HEK293 (cell line): ENCODE measurements at regions not wholly inside any gene's neighbourhood (a gene's known extent, or its start where the extent isn't known, plus 50 kb on each side); places are given as distances from the start of the nearest gene placed in this dataset.

Experiments used
- CTCF ChIA-PET: fragments of 350-600 bp; formaldehyde crosslinking; extraction: SDS; loops from one replicate; lab custom pipeline; 2021; ENCODE audit warnings: antibody characterized with exemption; lab: Yijun Ruan, JAX
- POLR2A ChIA-PET: fragments of 300-600 bp; formaldehyde crosslinking; extraction: SDS; loops from one replicate; lab custom pipeline; 2020; ENCODE audit warnings: antibody characterized with exemption, inconsistent platforms; lab: Yijun Ruan, JAX
- H3K27ac ChIP-seq: fragments of 200-500 bp; sonication (Bioruptor generic); 2 replicates; pipeline ENCODE4 v1.5.1; 2014; ENCODE audit warnings: low read depth, low read length, control low read depth, inconsistent platforms; ENCODE audit errors: extremely low read depth
- H3K36me3 ChIP-seq, 2 experiments: fragments of 200-500 bp in 1 of 2; sonication (Bioruptor generic) in 1 of 2; 1 replicate in 1 of 2; 2 replicates in 1 of 2; pipeline ENCODE4 v1.5.1; 2014 to 2017; ENCODE audit warnings: inconsistent platforms in 2 of 2, low read length in 2 of 2; ENCODE audit not compliant: control insufficient read depth in 2 of 2, insufficient read depth in 1 of 2
- H3K4me1 ChIP-seq: fragments of 200-500 bp; sonication (Bioruptor generic); 2 replicates; pipeline ENCODE4 v1.5.1; 2014; ENCODE audit warnings: mild to moderate bottlenecking, low read length, inconsistent platforms; ENCODE audit not compliant: control insufficient read depth, insufficient read depth
- H3K4me3 ChIP-seq: 2 replicates; pipeline ENCODE4 v1.5.1; 2011; ENCODE audit warnings: low read depth, mild to moderate bottlenecking, control low read depth, low read length, moderate library complexity
- H3K9me3 ChIP-seq: fragments of 200-500 bp; sonication (Bioruptor generic); 2 replicates; pipeline ENCODE4 v1.5.1; 2014; ENCODE audit warnings: low read depth, low read length, inconsistent platforms; ENCODE audit not compliant: control insufficient read depth, insufficient read depth
- GLI2 ChIP-seq: fragments of 450-650 bp; formaldehyde crosslinking; IDR thresholded peaks from 2 replicates; pipeline ENCODE4; 2017; ENCODE audit warnings: missing biosample characterization, missing genetic modification characterization, low read depth, borderline replicate concordance
- SP3 ChIP-seq: fragments of 450-650 bp; formaldehyde crosslinking; IDR thresholded peaks from 2 replicates; pipeline ENCODE4 v1.5.1; 2016; ENCODE audit warnings: missing biosample characterization, missing genetic modification characterization
- ZFP69B ChIP-seq: fragments of 450-650 bp; formaldehyde crosslinking; IDR thresholded peaks from 2 replicates; pipeline ENCODE4 v1.5.1; 2016; ENCODE audit warnings: missing biosample characterization, missing genetic modification characterization
- ZNF121 ChIP-seq: fragments of 450-650 bp; formaldehyde crosslinking; IDR thresholded peaks from 2 replicates; pipeline ENCODE4 v1.5.1; 2016; ENCODE audit warnings: missing biosample characterization, missing genetic modification characterization
- ZNF184 ChIP-seq: fragments of 450-650 bp; IDR thresholded peaks from 2 replicates; pipeline ENCODE4 v1.5.1; 2018; ENCODE audit warnings: missing biosample characterization, mild to moderate bottlenecking, missing genetic modification characterization
- ZNF211 ChIP-seq: fragments of 450-650 bp; formaldehyde crosslinking; IDR thresholded peaks from 2 replicates; pipeline ENCODE4 v1.5.1; 2016; ENCODE audit warnings: low read depth, missing biosample characterization, missing genetic modification characterization
- ZNF23 ChIP-seq: fragments of 450-650 bp; formaldehyde crosslinking; IDR thresholded peaks from 2 replicates; pipeline ENCODE4 v1.5.1; 2016; ENCODE audit warnings: missing biosample characterization, missing genetic modification characterization, borderline replicate concordance
- ZNF560 ChIP-seq: fragments of 450-650 bp; formaldehyde crosslinking; IDR thresholded peaks from 2 replicates; pipeline ENCODE4 v1.5.1; 2017; ENCODE audit warnings: missing biosample characterization, missing genetic modification characterization, borderline replicate concordance
- ZNF561 ChIP-seq: fragments of 450-650 bp; IDR thresholded peaks from 2 replicates; pipeline ENCODE4 v1.5.1; 2018; ENCODE audit warnings: missing biosample characterization, missing genetic modification characterization, borderline replicate concordance
- ZNF585B ChIP-seq: fragments of 450-650 bp; formaldehyde crosslinking; IDR thresholded peaks from 2 replicates; pipeline ENCODE4 v1.5.1; 2016; ENCODE audit warnings: missing biosample characterization, missing genetic modification characterization
- ZNF596 ChIP-seq: fragments of 450-650 bp; IDR thresholded peaks from 2 replicates; pipeline ENCODE4 v1.5.0; 2018; ENCODE audit warnings: missing biosample characterization, mild to moderate bottlenecking, missing genetic modification characterization, moderate library complexity
- ZNF660 ChIP-seq: fragments of 450-650 bp; IDR thresholded peaks from 2 replicates; pipeline ENCODE4 v1.5.1; 2018; ENCODE audit warnings: missing biosample characterization, mild to moderate bottlenecking, missing genetic modification characterization
- ZNF791 ChIP-seq: fragments of 450-650 bp; formaldehyde crosslinking; IDR thresholded peaks from 2 replicates; pipeline ENCODE4 v1.5.1; 2016; ENCODE audit warnings: missing biosample characterization, missing genetic modification characterization
- TF ChIP-seq, protein P1 (sequence below): fragments of 450-650 bp; formaldehyde crosslinking; IDR thresholded peaks from 2 replicates; pipeline ENCODE4 v1.5.1; 2016; ENCODE audit warnings: missing biosample characterization, missing genetic modification characterization
- TF ChIP-seq, protein P2 (sequence below): fragments of 450-650 bp; formaldehyde crosslinking; optimal IDR thresholded peaks from 2 replicates; pipeline ENCODE3; 2016; ENCODE audit warnings: missing biosample characterization, mild to moderate bottlenecking, missing genetic modification characterization
- TF ChIP-seq, protein P3 (sequence below): fragments of 450-650 bp; formaldehyde crosslinking; IDR thresholded peaks from 2 replicates; pipeline ENCODE4 v1.5.1; 2016; ENCODE audit warnings: missing biosample characterization, missing genetic modification characterization
- TF ChIP-seq, protein P4 (sequence below): fragments of 450-650 bp; formaldehyde crosslinking; IDR thresholded peaks from 2 replicates; pipeline ENCODE4 v1.5.1; 2017; ENCODE audit warnings: missing biosample characterization, missing genetic modification characterization

DNA sequence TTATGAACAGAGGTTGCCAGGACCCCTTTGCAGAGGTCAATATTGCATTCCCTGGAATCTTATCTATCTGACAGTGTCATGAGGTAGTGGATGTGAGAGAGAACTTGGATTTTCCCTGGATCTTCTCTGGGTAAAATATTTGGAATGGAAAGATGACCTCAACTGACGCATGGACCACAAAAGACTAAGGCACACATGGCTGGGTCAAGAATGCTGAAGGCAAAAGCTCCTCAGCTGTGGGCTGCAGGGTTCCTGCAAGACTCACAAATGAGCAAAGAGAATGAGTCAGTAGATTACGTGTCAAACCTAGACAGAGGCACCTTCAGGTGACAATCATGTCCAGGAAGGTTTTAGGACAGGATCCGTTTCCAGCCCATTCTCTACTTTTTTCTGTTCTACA is 484.0 kb downstream of the C6orf118 start (continued):
- TF ChIP-seq, protein P1, sequence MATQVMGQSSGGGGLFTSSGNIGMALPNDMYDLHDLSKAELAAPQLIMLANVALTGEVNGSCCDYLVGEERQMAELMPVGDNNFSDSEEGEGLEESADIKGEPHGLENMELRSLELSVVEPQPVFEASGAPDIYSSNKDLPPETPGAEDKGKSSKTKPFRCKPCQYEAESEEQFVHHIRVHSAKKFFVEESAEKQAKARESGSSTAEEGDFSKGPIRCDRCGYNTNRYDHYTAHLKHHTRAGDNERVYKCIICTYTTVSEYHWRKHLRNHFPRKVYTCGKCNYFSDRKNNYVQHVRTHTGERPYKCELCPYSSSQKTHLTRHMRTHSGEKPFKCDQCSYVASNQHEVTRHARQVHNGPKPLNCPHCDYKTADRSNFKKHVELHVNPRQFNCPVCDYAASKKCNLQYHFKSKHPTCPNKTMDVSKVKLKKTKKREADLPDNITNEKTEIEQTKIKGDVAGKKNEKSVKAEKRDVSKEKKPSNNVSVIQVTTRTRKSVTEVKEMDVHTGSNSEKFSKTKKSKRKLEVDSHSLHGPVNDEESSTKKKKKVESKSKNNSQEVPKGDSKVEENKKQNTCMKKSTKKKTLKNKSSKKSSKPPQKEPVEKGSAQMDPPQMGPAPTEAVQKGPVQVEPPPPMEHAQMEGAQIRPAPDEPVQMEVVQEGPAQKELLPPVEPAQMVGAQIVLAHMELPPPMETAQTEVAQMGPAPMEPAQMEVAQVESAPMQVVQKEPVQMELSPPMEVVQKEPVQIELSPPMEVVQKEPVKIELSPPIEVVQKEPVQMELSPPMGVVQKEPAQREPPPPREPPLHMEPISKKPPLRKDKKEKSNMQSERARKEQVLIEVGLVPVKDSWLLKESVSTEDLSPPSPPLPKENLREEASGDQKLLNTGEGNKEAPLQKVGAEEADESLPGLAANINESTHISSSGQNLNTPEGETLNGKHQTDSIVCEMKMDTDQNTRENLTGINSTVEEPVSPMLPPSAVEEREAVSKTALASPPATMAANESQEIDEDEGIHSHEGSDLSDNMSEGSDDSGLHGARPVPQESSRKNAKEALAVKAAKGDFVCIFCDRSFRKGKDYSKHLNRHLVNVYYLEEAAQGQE (tag by site-specific recombination), result no peak
- TF ChIP-seq ZNF596 (tag by site-specific recombination) (no peak), ZNF560 (tag by site-specific recombination) (no peak), ZNF121 (tag by site-specific recombination) (no peak), SP3 (tag by site-specific recombination) (no peak), ZNF660 (tag by site-specific recombination) (no peak)
- TF ChIP-seq, protein P2, sequence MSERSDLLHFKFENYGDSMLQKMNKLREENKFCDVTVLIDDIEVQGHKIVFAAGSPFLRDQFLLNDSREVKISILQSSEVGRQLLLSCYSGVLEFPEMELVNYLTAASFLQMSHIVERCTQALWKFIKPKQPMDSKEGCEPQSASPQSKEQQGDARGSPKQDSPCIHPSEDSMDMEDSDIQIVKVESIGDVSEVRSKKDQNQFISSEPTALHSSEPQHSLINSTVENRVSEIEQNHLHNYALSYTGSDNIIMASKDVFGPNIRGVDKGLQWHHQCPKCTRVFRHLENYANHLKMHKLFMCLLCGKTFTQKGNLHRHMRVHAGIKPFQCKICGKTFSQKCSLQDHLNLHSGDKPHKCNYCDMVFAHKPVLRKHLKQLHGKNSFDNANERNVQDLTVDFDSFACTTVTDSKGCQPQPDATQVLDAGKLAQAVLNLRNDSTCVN, result no peak

DNA sequence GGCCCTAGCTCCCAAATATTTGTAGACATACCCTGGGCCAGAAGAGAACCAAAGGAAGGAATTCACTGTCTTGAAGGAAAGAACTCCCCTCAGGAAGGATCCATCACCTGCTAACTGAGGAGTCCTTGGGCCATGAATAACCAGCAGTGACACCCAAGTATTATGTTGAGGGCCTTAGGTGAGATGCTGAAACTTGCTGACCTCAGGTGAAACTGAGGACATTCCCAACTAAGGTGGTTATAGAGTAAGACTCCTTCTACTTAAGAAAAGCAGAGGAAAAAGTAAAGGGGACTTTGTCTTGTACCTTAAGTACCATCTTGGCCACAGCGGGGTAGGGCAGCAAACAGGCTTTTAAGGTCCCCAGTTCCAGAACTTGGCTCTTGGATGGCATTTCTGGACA is 491.7 kb downstream of the C6orf118 start:
- no peak overlapping the region for H3K4me3 ChIP-seq
- H3K36me3 ChIP-seq, result no peaks in the 10 kb centered on the region
- H3K4me1 ChIP-seq, result no peaks in the 10 kb centered on the region
- ChIA-PET CTCF (no interaction called here), POLR2A (no interaction called here)
- no peak for TF ChIP-seq ZNF23 (tag by site-specific recombination)
- no peak for TF ChIP-seq ZNF211 (tag by site-specific recombination)
- TF ChIP-seq, protein P3, sequence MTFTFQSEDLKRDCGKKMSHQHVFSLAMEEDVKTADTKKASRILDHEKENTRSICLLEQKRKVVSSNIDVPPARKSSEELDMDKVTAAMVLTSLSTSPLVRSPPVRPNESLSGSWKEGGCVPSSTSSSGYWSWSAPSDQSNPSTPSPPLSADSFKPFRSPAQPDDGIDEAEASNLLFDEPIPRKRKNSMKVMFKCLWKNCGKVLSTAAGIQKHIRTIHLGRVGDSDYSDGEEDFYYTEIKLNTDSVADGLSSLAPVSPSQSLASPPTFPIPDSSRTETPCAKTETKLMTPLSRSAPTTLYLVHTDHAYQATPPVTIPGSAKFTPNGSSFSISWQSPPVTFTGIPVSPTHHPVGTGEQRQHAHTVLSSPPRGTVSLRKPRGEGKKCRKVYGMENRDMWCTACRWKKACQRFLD (tag by site-specific recombination), result no peak
- TF ChIP-seq, protein P4, sequence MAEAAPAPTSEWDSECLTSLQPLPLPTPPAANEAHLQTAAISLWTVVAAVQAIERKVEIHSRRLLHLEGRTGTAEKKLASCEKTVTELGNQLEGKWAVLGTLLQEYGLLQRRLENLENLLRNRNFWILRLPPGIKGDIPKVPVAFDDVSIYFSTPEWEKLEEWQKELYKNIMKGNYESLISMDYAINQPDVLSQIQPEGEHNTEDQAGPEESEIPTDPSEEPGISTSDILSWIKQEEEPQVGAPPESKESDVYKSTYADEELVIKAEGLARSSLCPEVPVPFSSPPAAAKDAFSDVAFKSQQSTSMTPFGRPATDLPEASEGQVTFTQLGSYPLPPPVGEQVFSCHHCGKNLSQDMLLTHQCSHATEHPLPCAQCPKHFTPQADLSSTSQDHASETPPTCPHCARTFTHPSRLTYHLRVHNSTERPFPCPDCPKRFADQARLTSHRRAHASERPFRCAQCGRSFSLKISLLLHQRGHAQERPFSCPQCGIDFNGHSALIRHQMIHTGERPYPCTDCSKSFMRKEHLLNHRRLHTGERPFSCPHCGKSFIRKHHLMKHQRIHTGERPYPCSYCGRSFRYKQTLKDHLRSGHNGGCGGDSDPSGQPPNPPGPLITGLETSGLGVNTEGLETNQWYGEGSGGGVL (tag by site-specific recombination), result no peak
- no peak for TF ChIP-seq ZNF585B (tag by site-specific recombination)
- H3K27ac ChIP-seq, result no peak overlapping the region
- H3K9me3 ChIP-seq, result no peaks in the 10 kb centered on the region

DNA sequence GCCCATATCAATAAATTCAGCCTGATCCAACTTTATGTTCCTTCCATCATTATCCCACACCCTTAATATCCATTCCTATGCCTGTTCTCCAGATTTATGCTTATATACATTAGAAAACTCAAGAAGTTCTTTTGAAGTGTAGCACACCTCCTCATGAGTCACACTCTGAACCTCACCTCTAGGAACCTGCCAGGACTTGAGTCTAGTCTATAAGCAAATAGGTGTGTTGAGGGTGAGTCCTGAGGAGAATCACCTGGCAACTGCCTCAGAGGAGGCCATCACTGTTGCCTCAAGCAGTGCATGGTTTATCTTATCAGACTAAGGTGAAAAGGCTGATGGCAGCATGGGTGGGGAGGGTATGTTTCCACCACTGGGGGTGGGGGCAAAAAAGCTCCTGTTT is 496.7 kb downstream of the C6orf118 start:
- no peaks in the 10 kb centered on the region for H3K9me3 ChIP-seq
- TF ChIP-seq ZNF791 (tag by site-specific recombination), result no peak
- TF ChIP-seq ZNF561 (tag by site-specific recombination), result no peak
- TF ChIP-seq GLI2 (tag by site-specific recombination), result no peak
- no peak for TF ChIP-seq ZNF184
- no peak for TF ChIP-seq ZFP69B
- CTCF ChIA-PET, result no interaction called here
- POLR2A ChIA-PET, result no interaction called here
- H3K36me3 ChIP-seq, result no peaks in the 10 kb centered on the region
- H3K27ac ChIP-seq, result no peak overlapping the region
- H3K4me1 ChIP-seq, result no peaks in the 10 kb centered on the region
- no peak overlapping the region for H3K4me3 ChIP-seq
